DMS79 (cell line): ENCODE measurements at regions not wholly inside any gene's neighbourhood (a gene's known extent, or its start where the extent isn't known, plus 50 kb on each side); places are given as distances from the start of the nearest gene placed in this dataset.

Experiments used
- DNase-seq: peaks from one replicate; lab custom pipeline; 2025; lab: John Stamatoyannopoulos, UW

DNA sequence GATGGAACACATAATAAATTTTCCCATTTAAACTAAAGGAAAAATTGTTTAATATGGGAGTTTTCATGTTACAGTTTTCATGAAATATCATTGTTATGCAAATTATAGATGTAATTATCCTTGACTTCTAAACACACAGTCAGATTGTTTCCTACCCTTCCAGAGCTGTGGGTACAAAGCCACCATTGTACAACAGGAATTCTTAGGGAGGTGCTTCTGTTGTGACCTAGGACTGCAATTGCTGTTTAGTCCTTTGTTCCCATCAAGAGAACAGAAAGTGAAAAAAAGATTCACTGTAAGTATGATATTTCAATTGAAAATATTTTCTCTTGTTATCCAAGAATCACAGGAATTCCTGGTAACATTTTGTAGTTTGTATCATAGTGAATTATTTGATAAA lies 455.3 kb upstream of the NAALADL2 start:
- no peak for DNase-seq

DNA sequence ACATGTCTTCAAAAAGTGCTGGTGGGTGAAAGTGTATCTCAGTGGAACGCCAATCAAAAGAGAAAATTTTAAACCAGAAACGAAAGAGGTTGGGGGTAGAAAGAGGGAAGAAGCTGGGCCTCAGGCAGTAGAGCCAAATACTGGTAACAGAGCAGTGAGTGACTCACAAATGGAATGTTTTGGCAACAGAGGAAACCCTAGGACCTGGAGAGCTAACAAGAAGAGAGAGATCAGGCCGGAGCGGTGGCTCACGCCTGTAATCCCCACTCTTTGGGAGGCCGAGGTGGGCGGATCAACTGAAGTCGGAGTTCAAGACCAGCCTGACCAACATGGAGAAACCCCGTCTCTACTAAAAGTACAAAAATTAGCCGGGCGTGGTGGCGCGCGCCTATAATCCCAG lies 450.8 kb upstream of the NAALADL2 start:
- DNase-seq = no peak

DNA sequence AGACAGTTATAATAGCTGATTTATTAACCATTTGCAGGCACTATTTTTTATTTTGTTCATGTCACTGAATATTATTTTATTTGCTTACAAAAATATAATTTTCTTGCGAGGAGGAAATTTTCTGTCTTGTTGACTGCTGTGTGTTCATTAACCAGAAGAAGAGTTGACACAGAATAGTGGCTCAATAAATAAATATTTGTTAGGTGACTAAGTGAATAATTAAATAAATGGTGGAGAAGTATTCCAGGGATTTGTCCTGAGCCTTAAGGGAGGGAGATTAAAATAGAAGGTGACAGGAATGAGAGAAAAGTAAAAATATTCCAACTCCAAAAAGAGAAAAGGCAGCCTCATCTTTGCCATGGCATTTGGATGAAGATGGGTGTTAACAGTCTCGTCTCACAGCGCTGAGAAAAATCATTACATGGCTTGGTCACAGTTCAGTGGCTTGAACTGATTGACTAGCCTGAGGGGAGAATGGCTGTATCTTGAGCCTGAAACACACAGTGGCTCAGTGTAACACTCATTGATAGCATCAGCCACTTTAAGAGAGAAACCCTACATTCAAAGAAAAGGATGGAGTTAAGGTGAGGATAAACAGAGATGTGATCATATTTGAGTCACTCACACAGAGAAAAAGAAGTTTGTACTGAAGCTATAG lies 449.9 kb upstream of the NAALADL2 start:
- DNase-seq = no peak

DNA sequence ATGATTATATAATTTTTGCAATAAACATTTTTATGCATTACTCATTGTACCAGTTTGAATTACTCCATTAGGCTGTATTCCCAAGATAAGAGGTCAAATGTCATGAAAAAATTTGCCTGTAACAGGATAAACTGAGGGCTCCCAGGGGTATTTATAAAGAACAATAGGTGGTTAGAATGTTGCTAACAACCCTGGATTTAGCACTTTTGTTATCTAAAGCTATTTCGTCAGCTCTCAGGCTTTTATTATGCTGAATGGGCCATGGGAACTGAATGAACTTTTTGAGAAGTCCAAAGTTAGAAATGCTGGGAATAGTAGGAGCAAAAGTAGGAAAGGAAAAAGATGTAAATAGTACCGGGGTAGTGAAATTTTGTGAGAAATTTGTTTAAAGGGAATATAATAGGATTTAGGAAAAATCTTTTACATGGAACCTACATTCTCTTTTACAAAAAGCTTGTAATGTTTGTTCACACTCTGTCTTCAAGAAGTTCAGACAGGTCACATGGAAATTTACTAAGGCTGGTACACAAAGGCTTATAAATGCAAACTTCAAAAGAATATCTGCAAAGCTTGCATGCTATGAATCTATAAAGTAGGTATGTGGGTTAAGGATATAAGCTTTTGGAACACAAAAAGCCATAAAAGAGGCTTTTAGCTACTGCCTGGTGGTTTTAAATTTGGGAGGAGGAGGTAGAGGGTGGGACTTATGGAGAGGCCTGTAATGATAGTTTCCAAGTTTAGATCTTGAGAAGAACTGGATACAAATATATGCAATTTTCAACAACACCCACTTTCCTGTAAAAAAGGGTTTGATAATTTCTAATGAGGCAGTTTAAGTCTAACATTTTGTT lies 445.8 kb upstream of the NAALADL2 start:
- DNase-seq = no peak

DNA sequence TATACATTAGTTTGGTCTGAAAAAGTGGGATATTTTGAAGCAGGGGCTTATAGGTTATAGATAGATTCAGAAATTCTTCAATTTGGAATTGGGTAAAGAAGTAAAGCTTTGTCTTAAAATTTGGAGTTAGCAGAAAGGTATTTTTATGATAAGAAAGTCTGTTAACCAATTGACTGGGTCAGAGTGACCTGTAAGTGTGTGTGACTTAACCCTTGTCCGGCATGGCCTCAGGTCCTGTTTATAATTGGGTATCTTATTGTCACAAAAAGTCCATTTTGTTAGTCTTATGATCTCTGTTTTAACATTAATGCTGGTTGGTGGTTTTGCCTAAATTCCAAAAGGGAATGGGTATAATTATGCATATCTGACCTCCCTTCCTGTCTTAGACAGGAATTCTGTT lies 444.2 kb upstream of the NAALADL2 start:
- no peak for DNase-seq

DNA sequence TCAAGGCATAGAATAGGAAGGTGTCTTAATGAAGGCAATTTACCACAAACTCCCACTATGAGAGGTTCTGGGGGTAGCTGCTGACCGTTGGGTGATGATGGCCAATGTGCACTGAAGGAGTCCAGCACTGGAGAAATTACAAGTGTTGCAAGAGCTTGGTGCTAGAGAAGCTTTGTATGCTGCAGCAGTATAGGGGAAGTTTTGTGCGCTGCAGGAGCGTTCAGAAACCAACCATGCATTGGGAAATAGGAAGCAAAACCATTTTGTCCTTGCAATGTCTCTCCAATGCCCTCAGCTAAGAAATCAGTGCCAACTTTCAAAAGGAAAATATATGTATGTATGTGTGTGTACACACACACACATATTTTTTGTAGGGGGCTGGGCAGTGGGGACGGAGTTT lies 441.6 kb upstream of the NAALADL2 start:
- DNase-seq = no peak

DNA sequence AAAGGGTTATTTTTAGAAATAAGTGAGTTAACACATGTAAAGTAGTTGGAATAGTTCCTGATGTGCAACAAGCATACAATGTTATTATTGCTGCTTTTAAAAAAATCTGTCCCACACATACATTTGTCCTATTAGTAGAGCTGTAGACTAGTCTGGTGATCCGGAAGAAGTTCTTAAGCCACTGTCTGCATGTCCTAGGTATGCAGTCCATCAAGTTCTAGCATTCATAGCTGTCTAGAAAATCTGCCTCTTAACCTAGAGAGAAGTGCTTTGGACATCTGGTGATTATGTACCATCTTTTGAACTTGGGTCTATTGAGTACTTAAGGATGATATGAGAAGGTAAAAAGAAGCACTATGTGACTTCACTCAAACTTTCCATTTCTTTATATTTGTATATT lies 439.9 kb upstream of the NAALADL2 start:
- DNase-seq = no peak

DNA sequence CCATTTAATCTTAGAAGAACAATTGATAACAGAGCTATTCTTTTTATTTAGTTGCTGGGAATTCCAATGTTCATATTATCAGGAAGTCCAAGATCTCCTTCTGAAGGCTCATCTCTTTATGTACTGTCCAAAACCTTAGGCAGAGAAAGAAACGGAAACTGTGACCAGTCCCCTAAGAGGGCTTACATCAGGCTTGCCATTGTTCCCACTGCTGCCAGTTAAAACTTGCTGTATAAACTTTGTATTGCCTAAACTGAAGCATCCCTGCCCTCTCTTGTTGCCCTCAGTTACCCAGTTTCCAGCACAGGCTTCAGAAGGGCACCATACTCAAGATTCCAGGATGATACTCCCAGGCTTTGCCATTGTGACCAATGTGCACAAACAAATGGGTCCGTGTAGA lies 435.2 kb upstream of the NAALADL2 start:
- no peak for DNase-seq

DNA sequence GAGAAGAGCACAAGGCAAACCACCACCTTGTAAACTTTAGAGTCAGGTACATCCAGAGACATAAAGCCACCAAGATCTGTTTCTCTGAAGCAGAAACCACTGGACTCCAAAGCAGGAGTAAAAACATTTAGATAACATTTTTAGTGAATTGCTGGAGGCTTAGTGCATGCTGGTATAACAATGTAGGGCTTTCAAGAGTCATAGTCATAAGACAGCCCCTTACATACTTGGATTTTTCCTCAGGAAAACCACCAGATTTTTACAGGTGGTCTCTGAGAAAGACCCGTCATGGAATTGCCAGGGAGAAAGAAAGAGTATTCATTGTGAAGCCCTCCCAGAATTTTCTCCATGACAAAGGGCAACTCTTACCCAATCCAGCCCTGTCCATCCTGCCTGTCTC lies 434.5 kb upstream of the NAALADL2 start:
- no peak for DNase-seq

DNA sequence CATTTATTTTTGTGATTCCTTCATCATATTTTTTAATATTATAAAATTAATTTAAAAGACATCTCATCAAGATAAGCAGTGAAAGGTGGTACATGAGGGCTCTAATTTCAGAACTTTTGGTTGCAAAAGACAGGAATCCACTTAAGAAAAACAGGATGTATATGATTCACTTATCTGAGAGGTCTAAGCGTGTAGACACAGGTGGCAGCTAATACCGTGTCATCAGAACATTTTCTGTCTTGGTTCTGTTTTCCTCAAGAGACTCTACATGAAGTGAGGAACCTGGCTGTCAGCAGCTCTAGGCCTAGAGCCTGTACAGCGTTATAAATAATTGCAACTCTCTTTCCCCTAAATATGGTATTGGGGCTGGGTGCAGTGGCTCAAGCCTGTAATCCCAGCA lies 433.7 kb upstream of the NAALADL2 start:
- DNase-seq = no peak

DNA sequence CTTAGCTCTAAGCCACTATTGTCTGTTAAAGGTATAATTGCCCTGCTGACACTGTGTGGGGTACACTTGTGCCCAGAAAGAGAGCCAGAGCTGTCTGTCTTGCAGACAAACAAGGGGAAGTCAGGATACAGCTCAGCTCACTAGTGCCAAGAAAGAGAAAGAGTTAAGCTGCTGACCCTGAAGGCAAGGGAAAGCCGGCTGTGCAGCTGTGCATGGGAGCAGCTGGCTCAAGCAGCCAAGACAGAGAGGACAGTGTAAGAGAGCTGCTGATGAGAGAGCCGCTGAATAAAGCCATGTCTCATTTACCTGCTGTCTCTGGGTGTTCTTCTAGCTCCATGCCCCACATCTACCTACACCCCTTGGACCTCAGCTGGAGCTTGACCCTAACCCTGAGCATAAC lies 428.1 kb upstream of the NAALADL2 start:
- DNase-seq = no peak

DNA sequence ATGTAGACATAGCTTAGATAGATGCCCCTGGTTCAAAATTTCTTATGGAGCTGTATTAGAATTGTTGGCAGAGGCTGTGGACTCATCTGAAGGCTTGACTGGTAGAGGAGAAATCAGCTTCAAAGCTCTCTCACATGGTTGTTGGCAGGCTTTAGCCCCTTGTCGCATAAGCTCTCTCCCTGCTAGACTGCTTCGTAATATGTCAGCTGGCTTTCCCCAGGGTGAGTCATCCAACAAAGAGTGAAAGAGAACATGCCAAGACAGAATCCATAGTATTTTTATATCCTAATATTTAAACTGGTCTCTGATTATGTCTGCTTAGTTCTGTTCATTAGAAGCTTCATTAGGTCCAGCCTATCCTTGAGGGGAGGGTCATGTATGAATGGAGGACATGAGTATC lies 427.4 kb upstream of the NAALADL2 start:
- DNase-seq = no peak

DNA sequence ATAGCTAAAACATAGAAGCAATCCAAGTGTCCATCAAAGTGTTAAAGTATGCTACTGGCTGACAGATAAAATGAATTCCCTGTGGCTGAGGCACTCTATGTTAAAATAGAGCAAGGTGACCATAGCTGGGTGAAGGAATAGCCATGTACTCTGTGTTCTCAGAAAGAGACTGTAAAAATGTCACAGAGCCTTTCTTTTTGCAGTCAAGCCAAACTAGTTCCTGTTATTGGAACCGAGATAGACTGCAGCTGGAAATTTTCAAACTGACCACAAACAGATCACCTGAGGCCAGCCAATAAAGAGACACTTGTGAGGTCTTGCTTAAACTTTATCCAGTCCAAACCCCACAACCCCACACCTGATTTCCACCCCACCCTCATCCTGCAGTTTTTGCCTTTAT lies 422.8 kb upstream of the NAALADL2 start:
- DNase-seq = no peak

DNA sequence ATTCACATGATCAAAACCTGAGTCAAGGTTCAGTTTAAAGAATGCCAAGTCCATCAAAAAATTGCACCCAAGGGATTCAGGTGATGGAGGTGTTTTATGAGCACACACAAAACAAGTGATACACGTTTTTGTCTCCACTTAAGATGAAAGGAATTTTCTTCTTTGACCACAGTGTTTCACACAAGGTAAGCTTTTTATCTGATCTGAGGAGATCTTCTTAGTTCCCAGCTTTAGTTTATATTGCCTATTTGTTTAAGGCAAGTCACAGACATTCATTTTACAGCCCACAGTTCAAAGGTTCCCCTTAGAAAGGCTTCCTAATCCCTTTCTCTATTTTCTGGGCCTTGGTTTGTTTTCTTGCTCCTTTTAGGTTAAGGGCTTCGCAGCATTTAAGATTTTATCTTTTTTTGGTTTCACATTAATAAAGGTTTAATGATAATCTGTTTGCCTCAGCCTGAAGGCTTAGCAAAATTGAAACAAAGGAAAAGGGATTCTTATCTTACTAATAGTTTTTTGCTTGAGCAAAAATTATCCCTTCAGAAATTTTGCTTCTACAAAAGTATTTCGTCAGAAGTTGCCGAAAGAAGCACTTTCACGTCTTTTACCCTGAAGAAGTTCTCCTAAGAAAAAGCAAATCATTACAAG lies 420.5 kb upstream of the NAALADL2 start:
- DNase-seq = no peak

DNA sequence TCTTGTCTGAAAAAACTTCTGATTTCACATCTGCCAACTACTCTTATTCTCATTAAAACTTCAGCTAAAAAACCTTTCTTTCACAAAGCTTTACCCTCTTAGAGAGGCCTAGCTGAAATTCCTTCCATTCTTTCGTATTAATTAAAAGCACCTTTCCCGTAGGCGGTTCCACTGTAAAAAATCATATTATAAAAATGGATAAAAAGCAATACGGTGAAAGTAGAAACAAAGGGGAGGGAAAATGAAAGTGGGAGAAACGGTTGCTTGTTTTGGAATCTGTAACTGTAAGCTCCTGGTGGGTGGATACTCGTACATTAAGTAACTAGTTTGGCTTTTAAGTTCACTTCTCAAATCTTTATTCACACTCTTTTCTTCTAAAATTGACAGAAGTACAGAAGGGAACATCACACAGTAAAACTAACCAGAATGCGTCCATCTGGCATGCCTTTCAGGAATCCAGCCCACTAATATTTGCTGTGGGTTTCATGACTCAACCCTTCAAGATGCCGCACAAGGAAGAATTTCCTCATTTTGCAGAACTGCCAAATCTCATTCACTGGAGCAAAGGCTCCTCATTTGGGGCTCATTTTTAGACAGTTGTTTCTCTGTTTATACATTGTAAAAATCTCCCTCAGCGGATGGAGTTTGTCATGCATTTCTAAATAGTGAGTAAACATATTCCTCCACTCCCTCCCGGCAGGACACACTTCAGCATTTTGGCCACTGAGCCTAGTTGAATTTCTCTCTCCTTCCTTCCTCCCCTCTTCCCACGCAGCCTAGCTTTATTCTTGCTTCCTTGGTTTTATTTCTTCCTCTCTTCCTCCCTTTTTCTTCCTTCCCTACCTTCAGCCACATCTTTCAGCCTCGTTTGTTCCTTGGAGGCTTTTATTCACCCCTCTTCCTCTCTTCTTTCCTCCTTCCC lies 419.5 kb upstream of the NAALADL2 start:
- DNase-seq = no peak

DNA sequence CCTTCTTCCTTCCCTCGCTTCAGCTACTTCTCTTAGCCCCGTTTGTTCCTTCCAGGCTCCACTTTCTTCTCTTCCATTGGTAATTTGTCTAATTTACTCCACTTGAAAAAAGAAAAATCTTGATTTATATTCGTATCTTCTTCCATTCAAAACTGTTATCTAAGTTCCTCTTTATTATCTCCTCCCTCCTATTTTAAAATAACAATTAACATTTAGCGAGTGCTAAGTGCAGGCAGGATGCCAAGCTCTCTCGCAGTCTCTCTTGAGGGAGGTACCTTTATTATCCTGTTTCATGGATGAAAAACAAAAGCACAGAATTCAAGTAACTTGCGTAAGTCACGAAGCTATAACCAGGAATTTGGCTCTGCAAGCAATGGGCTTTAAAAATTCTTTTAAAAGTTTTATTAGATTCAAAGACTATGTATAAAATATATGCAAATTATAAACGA lies 418.9 kb upstream of the NAALADL2 start:
- peak; percentile 42 for DNase-seq

DNA sequence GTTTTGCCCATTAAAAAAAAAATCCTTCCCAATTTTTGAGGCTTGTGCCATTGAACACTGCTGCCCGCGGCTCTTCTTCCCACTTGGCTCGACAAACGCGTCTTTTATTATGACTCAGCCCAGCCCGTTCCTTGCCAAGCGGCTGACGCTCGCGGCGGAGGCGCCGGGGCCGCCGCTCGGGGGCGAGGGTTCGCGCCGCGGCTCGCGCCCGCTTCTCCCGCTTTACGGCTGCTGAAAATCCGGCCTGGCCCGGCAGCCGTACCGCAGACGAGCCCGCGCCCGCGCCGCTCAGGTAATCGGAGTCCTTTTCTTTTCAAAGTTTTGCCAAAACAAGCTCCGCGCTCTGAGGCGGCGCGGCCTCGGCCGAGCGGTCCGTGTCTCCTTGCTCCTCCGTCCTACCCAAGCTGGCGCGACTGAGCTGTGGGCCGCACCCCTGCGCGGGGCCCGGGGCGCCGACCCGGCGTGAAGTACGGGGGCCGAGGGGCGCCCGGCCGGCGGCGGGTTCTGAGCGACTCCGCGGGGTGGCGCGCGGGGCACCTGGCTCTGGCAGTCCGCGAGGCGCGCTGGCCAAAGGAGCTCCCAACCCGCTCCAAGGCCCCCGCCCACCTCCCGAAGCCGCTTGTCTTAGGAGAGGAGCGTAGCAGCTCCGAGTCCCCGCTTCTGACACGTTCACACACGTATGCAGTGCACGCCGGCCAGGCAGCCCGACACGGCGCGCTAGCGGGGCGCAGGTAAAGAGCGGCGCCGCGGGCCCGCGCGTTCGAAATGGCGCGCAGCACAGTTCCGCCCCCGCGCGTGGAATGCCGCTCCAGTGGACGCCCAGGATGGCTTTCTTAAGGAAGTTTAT lies 418.2 kb upstream of the NAALADL2 start:
- peak; percentile 84 for DNase-seq

DNA sequence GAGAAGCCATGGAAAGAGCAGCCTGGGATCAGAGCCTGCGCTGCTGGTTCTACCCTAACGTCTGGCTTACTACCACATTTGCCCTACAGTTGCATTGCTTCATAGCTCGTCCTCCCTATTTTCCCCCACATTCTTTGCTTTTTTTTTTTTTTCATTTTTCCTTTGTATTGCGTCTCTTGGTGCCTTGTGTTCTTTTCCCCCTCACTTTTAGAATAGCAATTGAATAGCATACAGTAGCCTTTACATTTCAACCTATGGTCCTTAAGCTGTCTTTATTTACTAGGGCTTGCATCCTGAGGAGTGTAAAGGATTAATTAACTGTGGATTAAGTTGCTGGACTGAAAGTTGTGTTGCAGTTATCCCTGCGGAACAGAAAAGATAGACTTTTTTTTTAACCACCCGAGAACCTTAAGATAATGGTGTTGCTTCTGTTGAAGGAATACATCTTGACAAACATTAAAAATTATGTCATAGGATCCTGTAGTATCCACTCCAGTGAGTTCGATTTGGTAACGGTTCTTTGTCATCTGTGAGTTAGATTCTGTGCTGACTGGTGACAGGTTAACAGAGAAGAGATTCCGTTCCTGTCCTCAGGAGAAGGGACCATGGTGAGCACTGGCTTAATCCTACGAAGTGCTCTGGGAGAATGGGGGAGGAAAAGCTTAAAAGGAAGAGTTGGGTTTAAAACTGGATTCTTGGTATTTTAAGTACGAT lies 417.4 kb upstream of the NAALADL2 start:
- no peak for DNase-seq

DNA sequence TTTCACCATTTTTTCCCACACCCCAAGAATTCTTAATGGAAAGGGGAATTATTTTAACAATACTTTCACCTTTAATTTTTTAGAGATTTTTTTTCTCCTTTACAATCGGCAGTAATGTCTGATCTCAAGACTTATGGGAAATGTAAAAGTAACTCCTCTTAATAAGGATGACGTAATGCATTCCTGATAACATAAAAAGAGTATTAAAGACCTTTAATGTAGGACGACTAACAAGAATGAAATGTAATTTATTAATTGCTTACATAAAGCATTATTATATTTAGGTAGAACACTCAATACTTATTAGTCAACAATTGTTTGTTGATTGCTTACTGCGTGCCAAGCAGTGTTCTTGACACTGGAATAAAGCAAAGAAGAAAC lies 416.8 kb upstream of the NAALADL2 start:
- DNase-seq = no peak

DNA sequence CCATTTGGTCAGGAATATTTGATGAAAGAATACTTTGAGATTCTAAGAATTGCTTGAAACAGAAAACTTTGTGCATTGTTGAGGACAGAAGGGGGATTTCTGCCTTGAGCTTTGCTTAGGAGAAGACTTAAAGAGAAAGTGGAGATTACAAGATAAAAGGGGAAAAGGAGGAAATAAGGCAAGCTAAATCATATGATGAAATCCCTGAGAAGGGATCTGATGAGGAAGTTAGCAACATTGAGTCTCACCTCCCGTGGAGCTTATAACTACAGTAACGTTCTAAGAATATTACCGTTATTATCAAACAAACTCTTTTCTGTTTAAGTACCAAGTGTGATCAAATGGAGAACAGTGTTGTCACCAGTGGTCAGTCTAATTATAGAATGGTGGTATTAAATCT lies 414.7 kb upstream of the NAALADL2 start:
- DNase-seq = no peak

DNA sequence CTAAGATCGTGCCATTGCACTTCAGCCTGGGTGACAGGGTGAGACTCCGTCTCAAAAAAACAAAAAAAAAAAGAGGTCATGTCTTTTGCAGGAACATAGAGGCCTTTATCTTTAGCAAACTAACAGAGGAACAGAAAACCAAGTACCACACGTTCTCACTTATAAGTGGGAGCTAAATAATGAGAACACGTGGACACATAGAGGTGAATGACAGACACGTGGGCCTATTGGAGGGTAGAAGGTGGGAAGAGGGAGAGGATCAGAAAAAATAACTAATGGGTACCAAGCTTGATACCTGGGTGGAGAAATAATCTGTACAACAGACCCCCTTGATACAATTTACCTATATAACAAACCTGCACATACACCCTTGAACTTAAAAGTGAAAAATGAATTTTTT lies 401.4 kb upstream of the NAALADL2 start:
- no peak for DNase-seq
